ENCODE measurements at regions not wholly inside any gene's neighbourhood (a gene's known extent, or its start where the extent isn't known, plus 50 kb on each side); places are given as distances from the start of the nearest gene placed in this dataset.

- DNase-seq (ENCODE audit: low read depth, low spot score): no peak
Measured at GRCh38 chr18:67876871-67877270, 360.4 kb upstream of the DSEL start.

GRCh38 chr18:67875944-67876343, 359.4 kb upstream of the DSEL start:
- DNase-seq (ENCODE audit: low read depth, low spot score): no peak

- no peak for DNase-seq (ENCODE audit: low read depth, low spot score)
Measured at GRCh38 chr18:67875060-67875459, 358.5 kb upstream of the DSEL start.

- no peak for DNase-seq (ENCODE audit: low read depth, low spot score)
Measured at GRCh38 chr18:67865400-67865799, 348.9 kb upstream of the DSEL start.

GRCh38 chr18:67864677-67865340, 348.3 kb upstream of the DSEL start:
- DNase-seq (ENCODE audit: low read depth, low spot score): no peak

GRCh38 chr18:67862069-67862468, 345.5 kb upstream of the DSEL start:
- no peak for DNase-seq (ENCODE audit: low read depth, low spot score)

GRCh38 chr18:67854340-67854739, 337.8 kb upstream of the DSEL start:
- DNase-seq (ENCODE audit: low read depth, low spot score): no peak

GRCh38 chr18:67846422-67847098, 330.0 kb upstream of the DSEL start:
- no peak for DNase-seq (ENCODE audit: low read depth, low spot score)

- DNase-seq (ENCODE audit: low read depth, low spot score): no peak
Measured at GRCh38 chr18:67845035-67845434, 328.5 kb upstream of the DSEL start.

GRCh38 chr18:67840379-67840778, 323.9 kb upstream of the DSEL start:
- no peak for DNase-seq (ENCODE audit: low read depth, low spot score)

- no peak for DNase-seq (ENCODE audit: low read depth, low spot score)
Measured at GRCh38 chr18:67818432-67818831, 301.9 kb upstream of the DSEL start.

- DNase-seq (ENCODE audit: low read depth, low spot score): no peak
Measured at GRCh38 chr18:67815280-67815679, 298.8 kb upstream of the DSEL start.

GRCh38 chr18:67813380-67814028, 297.0 kb upstream of the DSEL start:
- DNase-seq (ENCODE audit: low read depth, low spot score): no peak

- DNase-seq (ENCODE audit: low read depth, low spot score): no peak
Measured at GRCh38 chr18:67805261-67805660, 288.7 kb upstream of the DSEL start.

- DNase-seq (ENCODE audit: low read depth, low spot score): no peak
Measured at GRCh38 chr18:67794521-67794920, 278.0 kb upstream of the DSEL start.

- no peak for DNase-seq (ENCODE audit: low read depth, low spot score)
Measured at GRCh38 chr18:67790527-67790926, 274.0 kb upstream of the DSEL start.

- no peak for DNase-seq (ENCODE audit: low read depth, low spot score)
Measured at GRCh38 chr18:67789165-67789545, 272.6 kb upstream of the DSEL start.

- DNase-seq (ENCODE audit: low read depth, low spot score): no peak
Measured at GRCh38 chr18:67788310-67789164, 272.0 kb upstream of the DSEL start.

GRCh38 chr18:67783196-67783946, 266.9 kb upstream of the DSEL start:
- no peak for DNase-seq (ENCODE audit: low read depth, low spot score)

GRCh38 chr18:67778016-67778415, 261.5 kb upstream of the DSEL start:
- DNase-seq (ENCODE audit: low read depth, low spot score): no peak

- DNase-seq (ENCODE audit: low read depth, low spot score): no peak
Measured at GRCh38 chr18:67776929-67777328, 260.4 kb upstream of the DSEL start.
